HCT116 (cell line): ENCODE measurements at regions not wholly inside any gene's neighbourhood (a gene's known extent, or its start where the extent isn't known, plus 50 kb on each side); places are given as distances from the start of the nearest gene placed in this dataset.
"Not testable (repeated sequence)": the region's sequence is repeated elsewhere in the genome, so short reads cannot be mapped to it uniquely, and the experiment has no call there.

Source experiments
- ATAC-seq: fragments of 200-7000 bp; cut with Tn5 transposase; 2 replicates; pipeline ENCODE4 v1.9.1; 2020; ENCODE audit warnings: mild to moderate bottlenecking, moderate library complexity
- BruUV-seq: library from RNA; stranded (reverse); fragments of 400-500 nt; replicated peaks from 2 replicates; lab custom pipeline; 2021; lab: Mats Ljungman, UMichigan
- CTCF ChIA-PET: fragments of 300-600 bp; sonication (Branson Sonifier 250); formaldehyde crosslinking; loops from one replicate; lab custom pipeline; 2021; ENCODE audit warnings: antibody characterized with exemption; lab: Charles Lee
- POLR2A ChIA-PET: fragments of 300-600, 350-600 bp; sonication (Branson Sonifier 250); formaldehyde crosslinking; loops from one replicate; lab custom pipeline; 2021; ENCODE audit warnings: antibody characterized with exemption; lab: Charles Lee
- RAD21 ChIA-PET, 2 experiments: fragments of 300-600 bp; sonication (Branson Sonifier 250); formaldehyde crosslinking; loops; one replicate each; lab custom pipeline; 2023; ENCODE audit warnings: low total read pairs in 2 of 2; ENCODE audit not compliant: uncharacterized antibody in 2 of 2, unreplicated experiment in 2 of 2, low non-redundant PET in 1 of 2; lab: Charles Lee
- DNase-seq: peaks from one replicate; pipeline ENCODE4 v3.0.0-alpha.2; 2010; ENCODE audit warnings: low read depth, low spot score
- H2AFZ ChIP-seq: fragments of 200-600 bp; shearing (Covaris generic), sonication (generic); 2 replicates; pipeline ENCODE4 v1.6.1; 2017; ENCODE audit warnings: low read depth, mixed run types, mixed read lengths, antibody characterized with exemption, low read length; ENCODE audit not compliant: poor library complexity, severe bottlenecking
- H3K27ac ChIP-seq: 2 replicates; pipeline ENCODE4 v1.5.1; 2012; ENCODE audit warnings: low read depth, low read length
- H3K27me3 ChIP-seq: fragments of 200-600 bp; sonication (generic); 2 replicates; pipeline ENCODE4 v1.6.1; 2016; ENCODE audit warnings: mixed run types, low read length, mixed read lengths; ENCODE audit not compliant: insufficient read depth
- H3K36me3 ChIP-seq, 2 experiments: fragments of 200-500 bp in 1 of 2; fragments of 200-600 bp in 1 of 2; sonication (Bioruptor generic) in 1 of 2; sonication (generic) in 1 of 2; 2 replicates each; pipeline versions ENCODE4 v1.5.1 to v1.6.1; 2014 to 2016; ENCODE audit warnings: low read length in 2 of 2, inconsistent platforms in 1 of 2, mixed read lengths in 1 of 2, mixed run types in 1 of 2; ENCODE audit not compliant: insufficient read depth in 2 of 2, control insufficient read depth in 1 of 2
- H3K4me1 ChIP-seq, 2 experiments: fragments of 200-600 bp in 1 of 2; sonication (generic) in 1 of 2; 2 replicates each; pipeline versions ENCODE4 v1.5.1 to v1.6.1; 2012 to 2017; ENCODE audit warnings: low read length in 2 of 2, inconsistent platforms in 1 of 2, mild to moderate bottlenecking in 1 of 2, mixed read lengths in 1 of 2, mixed run types in 1 of 2, moderate library complexity in 1 of 2; ENCODE audit not compliant: insufficient read depth in 2 of 2, control insufficient read depth in 1 of 2
- H3K4me2 ChIP-seq: fragments of 200-600 bp; sonication (generic); 2 replicates; pipeline ENCODE4 v1.6.1; 2017; ENCODE audit warnings: mixed run types, low read length, mixed read lengths
- H3K4me3 ChIP-seq, 2 experiments: fragments of 200-600 bp in 1 of 2; sonication (generic) in 1 of 2; replicated peaks in 1 of 2; 2 replicates each; pipeline ENCODE4 v1.5.1; 2011 to 2016; ENCODE audit warnings: low read length in 2 of 2, control low read depth in 1 of 2, low read depth in 1 of 2, mild to moderate bottlenecking in 1 of 2, mixed read lengths in 1 of 2, mixed run types in 1 of 2
- H3K79me2 ChIP-seq: fragments of 200-600 bp; sonication (generic); 2 replicates; pipeline ENCODE4 v1.6.1; 2017; ENCODE audit warnings: mild to moderate bottlenecking, mixed run types, low read length, moderate library complexity, mixed read lengths; ENCODE audit not compliant: insufficient read depth
- H3K9ac ChIP-seq: fragments of 200-600 bp; sonication (generic); 2 replicates; pipeline ENCODE4 v1.6.1; 2016; ENCODE audit warnings: low read length, mixed read lengths
- H3K9me2 ChIP-seq: fragments of 200-600 bp; sonication (generic), shearing (Covaris generic); 2 replicates; pipeline ENCODE4 v1.6.1; 2017; ENCODE audit warnings: mixed run types, mild to moderate bottlenecking, moderate library complexity; ENCODE audit not compliant: insufficient read depth
- H3K9me3 ChIP-seq, 2 experiments: fragments of 200-500 bp in 1 of 2; fragments of 200-600 bp in 1 of 2; sonication (Bioruptor generic) in 1 of 2; sonication (generic) in 1 of 2; 2 replicates each; pipeline ENCODE4 v1.6.1; 2014 to 2017; ENCODE audit warnings: low read length in 2 of 2, mixed read lengths in 2 of 2, inconsistent platforms in 1 of 2, low read depth in 1 of 2, mild to moderate bottlenecking in 1 of 2, mixed run types in 1 of 2, moderate library complexity in 1 of 2; ENCODE audit not compliant: control insufficient read depth in 1 of 2, insufficient read depth in 1 of 2
- H4K20me1 ChIP-seq: fragments of 200-600 bp; sonication (generic), shearing (Covaris generic); 2 replicates; pipeline ENCODE4 v1.6.1; 2017; ENCODE audit warnings: mixed run types, mild to moderate bottlenecking, moderate library complexity; ENCODE audit not compliant: insufficient read depth
- ATF3 ChIP-seq: IDR thresholded peaks from 2 replicates; pipeline ENCODE4 v1.6.1; 2012
- CEBPB ChIP-seq: IDR thresholded peaks from 2 replicates; pipeline ENCODE4 v1.6.1; 2012; ENCODE audit warnings: low read depth
- CTCF ChIP-seq, 3 experiments: fragments of 200-600 bp in 1 of 3; sonication (generic) in 1 of 3; IDR thresholded peaks in 2 of 3; conservative IDR thresholded peaks in 1 of 3; 2 replicates each; pipeline ENCODE4 v1.5.1; 2012 to 2017; ENCODE audit warnings: low read depth in 2 of 3, low read length in 2 of 3, antibody characterized with exemption in 1 of 3, borderline replicate concordance in 1 of 3, control low read depth in 1 of 3, mild to moderate bottlenecking in 1 of 3, mixed read lengths in 1 of 3, mixed run types in 1 of 3, moderate library complexity in 1 of 3; ENCODE audit not compliant: insufficient read depth in 1 of 3
- ELF1 ChIP-seq: IDR thresholded peaks from 2 replicates; pipeline ENCODE4 v1.6.1; 2012; ENCODE audit warnings: low read depth, borderline replicate concordance
- EZH2 ChIP-seq: fragments of 200-600 bp; sonication (generic); IDR thresholded peaks from 2 replicates; pipeline ENCODE4 v1.6.1; 2017; ENCODE audit warnings: antibody characterized with exemption, mixed run types
- EZH2phosphoT487 ChIP-seq: fragments of 200-600 bp; IDR thresholded peaks from 2 replicates; pipeline ENCODE4 v1.6.1; 2018; ENCODE audit warnings: antibody characterized with exemption, borderline replicate concordance
- JUND ChIP-seq: IDR thresholded peaks from 2 replicates; pipeline ENCODE4 v1.6.1; 2012
- POLR2A ChIP-seq: IDR thresholded peaks from 2 replicates; pipeline ENCODE4 v1.7.0; 2011; ENCODE audit warnings: borderline replicate concordance; ENCODE audit not compliant: insufficient read depth, insufficient read length; ENCODE audit errors: extremely low read depth
- POLR2AphosphoS5 ChIP-seq: IDR thresholded peaks from 2 replicates; pipeline ENCODE4 v1.6.1; 2011; ENCODE audit warnings: mild to moderate bottlenecking, low read depth, low read length, moderate library complexity
- REST ChIP-seq: IDR thresholded peaks from 2 replicates; pipeline ENCODE4 v1.6.1; 2012; ENCODE audit warnings: low read depth
- SP1 ChIP-seq: IDR thresholded peaks from 2 replicates; pipeline ENCODE4 v1.6.1; 2012; ENCODE audit warnings: low read depth
- SRF ChIP-seq: IDR thresholded peaks from 2 replicates; pipeline ENCODE4 v1.6.1; 2012; ENCODE audit warnings: low read depth
- ZBTB33 ChIP-seq: IDR thresholded peaks from 2 replicates; pipeline ENCODE4 v1.6.1; 2011; ENCODE audit warnings: mild to moderate bottlenecking, low read length, moderate library complexity; ENCODE audit not compliant: insufficient replicate concordance; ENCODE audit errors: extremely low read depth
- intact Hi-C: fragments of 100-400 bp; cut with micrococcal nuclease; formaldehyde crosslinking; loops from 2 replicates; pipeline ENCODE4 v1.10.0; 2022

- Histone ChIP-seq H2AFZ (no peak overlapping the region), H3K9ac (no peak overlapping the region), H3K4me2 (no peak overlapping the region), H3K27me3 (no peaks in the 10 kb centered on the region), H3K9me3 (no peaks in the 10 kb centered on the region), H3K4me1 (peaks cover 2% of the 10 kb centered on the region in 2 experiments; a peak in 2 of 4 replicates), H3K4me3 (no peak overlapping the region), H3K9me2 (no peaks in the 10 kb centered on the region), H4K20me1 (no peaks in the 10 kb centered on the region), H3K27ac (no peak overlapping the region), H3K79me2 (no peaks in the 10 kb centered on the region), H3K36me3 (no peaks in the 10 kb centered on the region)
- BruUV-seq = no TSS peak
- TF ChIP-seq CEBPB (no peak), SP1 (no peak), JUND (no peak), CTCF (IDR thresholded peaks at IDR 0.05 in 2 of 3, conservative IDR thresholded peaks at IDR 0.05 in 1 of 3; ENCODE audit: borderline replicate concordance in 1 of 3, insufficient read depth in 1 of 3, low read depth in 2 of 3, low read length in 2 of 3) (no peak), ATF3 (no peak), ZBTB33 (no peak), POLR2A (no peak), POLR2AphosphoS5 (no peak), EZH2phosphoT487 (no peak), REST (no peak), SRF (no peak), EZH2 (no peak), ELF1 (no peak)
- intact Hi-C loops = no loop called here
- ChIA-PET POLR2A (no interaction called here), RAD21 (no interaction called here), CTCF (no interaction called here)
- DNase-seq = no peak
- ATAC-seq = no peak
These were observed 56.5 kb upstream of the PTPN1 start for GRCh38 chr20:50453533-50454244.

- H3K9me2 ChIP-seq, H3K9ac ChIP-seq, intact Hi-C loops, H3K4me3 ChIP-seq, H3K4me2 ChIP-seq, RAD21 ChIA-PET, H3K9me3 ChIP-seq, POLR2A ChIA-PET, ATAC-seq, H3K4me1 ChIP-seq, H3K79me2 ChIP-seq, DNase-seq, H2AFZ ChIP-seq, H3K27me3 ChIP-seq, BruUV-seq, H3K27ac ChIP-seq, H3K36me3 ChIP-seq, H4K20me1 ChIP-seq: not testable (repeated sequence)
- CTCF ChIA-PET = interaction anchor here (1.0 kb wide), 1 partner anchor 269 kb away, joined by 3 read pairs; no protein-coding TSS in a partner anchor
These were observed 54.9 kb upstream of the PTPN1 start for GRCh38 chr20:50455245-50455644.
